HG02884 (cell line): ENCODE measurements at regions not wholly inside any gene's neighbourhood (a gene's known extent, or its start where the extent isn't known, plus 50 kb on each side); places are given as distances from the start of the nearest gene placed in this dataset.
A peak's percentile ranks its signal among the peaks of the same experiment; 100 is the strongest.

ENCODE experiments used
- ATAC-seq: cut with Tn5 transposase; IDR thresholded peaks from one replicate; pipeline ENCODE4 v1.9.1; 2021; ENCODE audit warnings: mild to moderate bottlenecking, moderate library complexity; ENCODE audit not compliant: unreplicated experiment

- ATAC-seq: no peak
Measured at GRCh38 chr15:95522533-95522932, 808.0 kb upstream of the NR2F2 start.

- ATAC-seq: no peak
Measured at GRCh38 chr15:95528920-95529319, 801.6 kb upstream of the NR2F2 start.

- no peak for ATAC-seq
Measured at GRCh38 chr15:95536638-95537037, 793.9 kb upstream of the NR2F2 start.

GRCh38 chr15:95538693-95539092 lies 791.8 kb upstream of the NR2F2 start:
- ATAC-seq: no peak

GRCh38 chr15:95541301-95541700 lies 789.2 kb upstream of the NR2F2 start:
- ATAC-seq: no peak

GRCh38 chr15:95549168-95549738 lies 781.2 kb upstream of the NR2F2 start:
- ATAC-seq: no peak

GRCh38 chr15:95550702-95551101 lies 779.8 kb upstream of the NR2F2 start:
- ATAC-seq: no peak

- ATAC-seq: no peak
Measured at GRCh38 chr15:95556225-95556624, 774.3 kb upstream of the NR2F2 start.

GRCh38 chr15:95556866-95557225 lies 773.7 kb upstream of the NR2F2 start:
- ATAC-seq: no peak

- ATAC-seq: peak; percentile 63
Measured at GRCh38 chr15:95557226-95558046, 773.1 kb upstream of the NR2F2 start.

- ATAC-seq: no peak
Measured at GRCh38 chr15:95558131-95558530, 772.4 kb upstream of the NR2F2 start.

- no peak for ATAC-seq
Measured at GRCh38 chr15:95558916-95559315, 771.6 kb upstream of the NR2F2 start.

GRCh38 chr15:95559875-95560394 lies 770.6 kb upstream of the NR2F2 start:
- ATAC-seq: no peak

- no peak for ATAC-seq
Measured at GRCh38 chr15:95561463-95561862, 769.0 kb upstream of the NR2F2 start.

GRCh38 chr15:95563634-95564033 lies 766.9 kb upstream of the NR2F2 start:
- no peak for ATAC-seq

- ATAC-seq: no peak
Measured at GRCh38 chr15:95565016-95565600, 765.4 kb upstream of the NR2F2 start.

GRCh38 chr15:95565690-95566089 lies 764.8 kb upstream of the NR2F2 start:
- no peak for ATAC-seq

GRCh38 chr15:95567686-95568085 lies 762.8 kb upstream of the NR2F2 start:
- ATAC-seq: no peak

GRCh38 chr15:95574053-95574452 lies 756.4 kb upstream of the NR2F2 start:
- no peak for ATAC-seq

GRCh38 chr15:95577927-95578326 lies 752.6 kb upstream of the NR2F2 start:
- no peak for ATAC-seq

- no peak for ATAC-seq
Measured at GRCh38 chr15:95580121-95580520, 750.4 kb upstream of the NR2F2 start.

- ATAC-seq: no peak
Measured at GRCh38 chr15:95581595-95581994, 748.9 kb upstream of the NR2F2 start.
